HEK293 (cell line): ENCODE measurements at regions not wholly inside any gene's neighbourhood (a gene's known extent, or its start where the extent isn't known, plus 50 kb on each side); places are given as distances from the start of the nearest gene placed in this dataset.

ENCODE experiments used
- EGR2 ChIP-seq: fragments of 450-650 bp; formaldehyde crosslinking; IDR thresholded peaks from 2 replicates; pipeline ENCODE4 v1.5.1; 2016; ENCODE audit warnings: low read depth, missing biosample characterization, missing genetic modification characterization
- MYNN ChIP-seq: fragments of 450-650 bp; formaldehyde crosslinking; IDR thresholded peaks from 2 replicates; pipeline ENCODE4 v1.5.1; 2016; ENCODE audit warnings: missing biosample characterization, missing genetic modification characterization, borderline replicate concordance
- SETDB1 ChIP-seq: IDR thresholded peaks from one replicate; pipeline ENCODE4 v1.6.1; 2017; ENCODE audit warnings: mild to moderate bottlenecking, low read length, moderate library complexity, mixed read lengths; ENCODE audit not compliant: insufficient read length
- SP2 ChIP-seq: fragments of 450-650 bp; formaldehyde crosslinking; IDR thresholded peaks from 2 replicates; pipeline ENCODE4 v1.5.1; 2016; ENCODE audit warnings: missing biosample characterization, missing genetic modification characterization
- ZNF10 ChIP-seq: fragments of 450-650 bp; formaldehyde crosslinking; IDR thresholded peaks from 2 replicates; pipeline ENCODE4 v1.5.1; 2017; ENCODE audit warnings: missing biosample characterization, missing genetic modification characterization
- ZNF169 ChIP-seq: fragments of 450-650 bp; formaldehyde crosslinking; IDR thresholded peaks from 2 replicates; pipeline ENCODE4 v1.5.1; 2016; ENCODE audit warnings: missing biosample characterization, missing genetic modification characterization
- ZNF211 ChIP-seq: fragments of 450-650 bp; formaldehyde crosslinking; IDR thresholded peaks from 2 replicates; pipeline ENCODE4 v1.5.1; 2016; ENCODE audit warnings: low read depth, missing biosample characterization, missing genetic modification characterization
- ZNF23 ChIP-seq: fragments of 450-650 bp; formaldehyde crosslinking; IDR thresholded peaks from 2 replicates; pipeline ENCODE4 v1.5.1; 2016; ENCODE audit warnings: missing biosample characterization, missing genetic modification characterization, borderline replicate concordance
- ZNF560 ChIP-seq: fragments of 450-650 bp; formaldehyde crosslinking; IDR thresholded peaks from 2 replicates; pipeline ENCODE4 v1.5.1; 2017; ENCODE audit warnings: missing biosample characterization, missing genetic modification characterization, borderline replicate concordance
- ZNF76 ChIP-seq: fragments of 450-650 bp; formaldehyde crosslinking; IDR thresholded peaks from 2 replicates; pipeline ENCODE4; 2016; ENCODE audit warnings: low read depth, missing biosample characterization, missing genetic modification characterization, borderline replicate concordance
- ZNF792 ChIP-seq: fragments of 450-650 bp; formaldehyde crosslinking; IDR thresholded peaks from 2 replicates; pipeline ENCODE4 v1.5.1; 2016; ENCODE audit warnings: missing biosample characterization, missing genetic modification characterization
- TF ChIP-seq, protein P1 (sequence below): fragments of 450-650 bp; formaldehyde crosslinking; IDR thresholded peaks from 2 replicates; pipeline ENCODE4 v1.5.1; 2016; ENCODE audit warnings: missing biosample characterization, missing genetic modification characterization
- TF ChIP-seq, protein P2 (sequence below): fragments of 450-650 bp; formaldehyde crosslinking; IDR thresholded peaks from 2 replicates; pipeline ENCODE4 v1.5.1; 2017; ENCODE audit warnings: missing biosample characterization, mild to moderate bottlenecking, missing genetic modification characterization, moderate library complexity

DNA sequence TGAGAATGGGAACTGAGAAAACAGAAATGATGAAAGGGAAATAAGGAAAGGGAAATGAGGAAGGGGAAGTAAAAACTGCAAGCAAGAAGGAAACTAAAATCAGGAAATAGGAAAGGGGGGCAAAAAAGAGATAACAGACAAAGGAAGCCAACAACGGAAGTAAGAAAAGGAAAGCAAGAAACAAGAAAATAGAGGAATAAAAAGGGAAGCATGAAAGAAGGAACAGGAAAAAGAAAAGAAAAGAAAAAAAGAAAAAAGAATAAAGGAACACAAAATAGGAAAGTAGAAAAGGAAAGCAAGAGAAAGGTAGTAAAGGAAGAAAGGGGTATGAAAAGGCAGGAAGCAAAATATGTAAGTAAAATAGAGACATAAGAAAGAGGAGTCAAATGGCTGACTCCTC, 241.2 kb upstream of the NCKAP5 start:
- TF ChIP-seq ZNF10: no peak
- TF ChIP-seq, protein P1, sequence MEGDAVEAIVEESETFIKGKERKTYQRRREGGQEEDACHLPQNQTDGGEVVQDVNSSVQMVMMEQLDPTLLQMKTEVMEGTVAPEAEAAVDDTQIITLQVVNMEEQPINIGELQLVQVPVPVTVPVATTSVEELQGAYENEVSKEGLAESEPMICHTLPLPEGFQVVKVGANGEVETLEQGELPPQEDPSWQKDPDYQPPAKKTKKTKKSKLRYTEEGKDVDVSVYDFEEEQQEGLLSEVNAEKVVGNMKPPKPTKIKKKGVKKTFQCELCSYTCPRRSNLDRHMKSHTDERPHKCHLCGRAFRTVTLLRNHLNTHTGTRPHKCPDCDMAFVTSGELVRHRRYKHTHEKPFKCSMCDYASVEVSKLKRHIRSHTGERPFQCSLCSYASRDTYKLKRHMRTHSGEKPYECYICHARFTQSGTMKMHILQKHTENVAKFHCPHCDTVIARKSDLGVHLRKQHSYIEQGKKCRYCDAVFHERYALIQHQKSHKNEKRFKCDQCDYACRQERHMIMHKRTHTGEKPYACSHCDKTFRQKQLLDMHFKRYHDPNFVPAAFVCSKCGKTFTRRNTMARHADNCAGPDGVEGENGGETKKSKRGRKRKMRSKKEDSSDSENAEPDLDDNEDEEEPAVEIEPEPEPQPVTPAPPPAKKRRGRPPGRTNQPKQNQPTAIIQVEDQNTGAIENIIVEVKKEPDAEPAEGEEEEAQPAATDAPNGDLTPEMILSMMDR: no peak
- TF ChIP-seq ZNF76 (tag by site-specific recombination): no peak
- no peak for TF ChIP-seq SETDB1
- no peak for TF ChIP-seq SP2
- no peak for TF ChIP-seq MYNN
- no peak for TF ChIP-seq ZNF211 (tag by site-specific recombination)
- TF ChIP-seq ZNF792: no peak
- no peak for TF ChIP-seq EGR2 (tag by site-specific recombination)
- TF ChIP-seq, protein P2, sequence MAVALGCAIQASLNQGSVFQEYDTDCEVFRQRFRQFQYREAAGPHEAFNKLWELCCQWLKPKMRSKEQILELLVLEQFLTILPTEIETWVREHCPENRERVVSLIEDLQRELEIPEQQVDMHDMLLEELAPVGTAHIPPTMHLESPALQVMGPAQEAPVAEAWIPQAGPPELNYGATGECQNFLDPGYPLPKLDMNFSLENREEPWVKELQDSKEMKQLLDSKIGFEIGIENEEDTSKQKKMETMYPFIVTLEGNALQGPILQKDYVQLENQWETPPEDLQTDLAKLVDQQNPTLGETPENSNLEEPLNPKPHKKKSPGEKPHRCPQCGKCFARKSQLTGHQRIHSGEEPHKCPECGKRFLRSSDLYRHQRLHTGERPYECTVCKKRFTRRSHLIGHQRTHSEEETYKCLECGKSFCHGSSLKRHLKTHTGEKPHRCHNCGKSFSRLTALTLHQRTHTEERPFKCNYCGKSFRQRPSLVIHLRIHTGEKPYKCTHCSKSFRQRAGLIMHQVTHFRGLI (tag by site-specific recombination): no peak
- TF ChIP-seq ZNF560: no peak
- no peak for TF ChIP-seq ZNF23
- TF ChIP-seq ZNF169 (tag by site-specific recombination): no peak
